ENCODE measurements at regions not wholly inside any gene's neighbourhood (a gene's known extent, or its start where the extent isn't known, plus 50 kb on each side); places are given as distances from the start of the nearest gene placed in this dataset.
"Not testable (repeated sequence)": the region's sequence is repeated elsewhere in the genome, so short reads cannot be mapped to it uniquely, and the experiment has no call there.

- no peak overlapping the region for H3K4me3 ChIP-seq (ENCODE audit: low read depth, low read length)
- no peak for DNase-seq (ENCODE audit: low read depth)
- TF ChIP-seq, protein P1, sequence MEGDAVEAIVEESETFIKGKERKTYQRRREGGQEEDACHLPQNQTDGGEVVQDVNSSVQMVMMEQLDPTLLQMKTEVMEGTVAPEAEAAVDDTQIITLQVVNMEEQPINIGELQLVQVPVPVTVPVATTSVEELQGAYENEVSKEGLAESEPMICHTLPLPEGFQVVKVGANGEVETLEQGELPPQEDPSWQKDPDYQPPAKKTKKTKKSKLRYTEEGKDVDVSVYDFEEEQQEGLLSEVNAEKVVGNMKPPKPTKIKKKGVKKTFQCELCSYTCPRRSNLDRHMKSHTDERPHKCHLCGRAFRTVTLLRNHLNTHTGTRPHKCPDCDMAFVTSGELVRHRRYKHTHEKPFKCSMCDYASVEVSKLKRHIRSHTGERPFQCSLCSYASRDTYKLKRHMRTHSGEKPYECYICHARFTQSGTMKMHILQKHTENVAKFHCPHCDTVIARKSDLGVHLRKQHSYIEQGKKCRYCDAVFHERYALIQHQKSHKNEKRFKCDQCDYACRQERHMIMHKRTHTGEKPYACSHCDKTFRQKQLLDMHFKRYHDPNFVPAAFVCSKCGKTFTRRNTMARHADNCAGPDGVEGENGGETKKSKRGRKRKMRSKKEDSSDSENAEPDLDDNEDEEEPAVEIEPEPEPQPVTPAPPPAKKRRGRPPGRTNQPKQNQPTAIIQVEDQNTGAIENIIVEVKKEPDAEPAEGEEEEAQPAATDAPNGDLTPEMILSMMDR (conservative IDR thresholded peaks at IDR 0.05; ENCODE audit: low read depth, low read length) = no peak
Measured at GRCh38 chr21:32088471-32088870, 190.4 kb downstream of the MIS18A start.

DNA sequence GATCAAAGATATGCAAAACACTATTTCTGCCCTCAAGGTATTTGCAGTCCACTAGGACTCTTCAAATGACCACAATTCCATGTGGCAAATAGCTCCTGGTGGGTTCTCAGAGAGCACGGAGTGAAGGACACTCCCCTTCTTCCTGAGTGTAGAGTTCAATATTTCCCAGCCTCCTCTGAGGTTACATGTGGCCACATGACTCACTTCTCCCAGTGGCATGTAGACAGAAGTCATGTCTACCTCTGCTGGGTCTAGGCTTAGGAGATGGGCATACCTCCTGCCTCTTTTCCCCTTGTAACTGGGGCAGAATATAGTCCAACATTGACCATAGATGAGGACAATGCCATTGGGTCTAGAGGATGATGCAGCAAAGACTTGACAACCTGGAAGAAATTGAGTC is 191.4 kb downstream of the MIS18A start:
- TF ChIP-seq, protein P1 (conservative IDR thresholded peaks at IDR 0.05; ENCODE audit: low read depth, low read length) = no peak
- no peak for DNase-seq (ENCODE audit: low read depth)

GRCh38 chr21:32083197-32083596 is 195.7 kb downstream of the MIS18A start:
- TF ChIP-seq, protein P1 (conservative IDR thresholded peaks at IDR 0.05; ENCODE audit: low read depth, low read length) = no peak
- no peak for DNase-seq (ENCODE audit: low read depth)

More for the DNA sequence above, 191.4 kb downstream of the MIS18A start:
- H3K4me3 ChIP-seq (ENCODE audit: low read depth, low read length) = no peak overlapping the region

DNA sequence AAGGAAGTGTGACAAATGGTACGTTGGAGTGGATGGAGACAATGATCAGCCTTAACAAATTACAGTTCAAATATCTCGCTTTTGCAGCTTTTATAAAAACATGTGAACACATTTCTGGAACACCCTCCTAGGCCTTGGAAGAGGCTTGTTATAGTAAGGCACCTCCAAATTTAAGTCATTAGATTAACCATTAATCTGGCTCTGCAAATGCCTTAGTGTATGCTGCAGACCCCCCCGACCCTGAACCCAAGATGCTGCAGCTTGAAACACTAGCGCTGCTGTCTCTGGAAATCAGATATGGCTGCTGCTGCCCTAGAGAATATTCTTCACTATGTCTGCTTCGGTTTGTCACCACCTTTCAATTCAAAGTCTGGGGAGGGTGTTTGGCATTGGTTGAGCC is 196.4 kb downstream of the MIS18A start:
- H3K4me3 ChIP-seq (ENCODE audit: low read depth, low read length) = no peak overlapping the region
- no peak for DNase-seq (ENCODE audit: low read depth)
- TF ChIP-seq, protein P1 (conservative IDR thresholded peaks at IDR 0.05; ENCODE audit: low read depth, low read length) = no peak

More at GRCh38 chr21:32083197-32083596, 195.7 kb downstream of the MIS18A start:
- no peak overlapping the region for H3K4me3 ChIP-seq (ENCODE audit: low read depth, low read length)

DNA sequence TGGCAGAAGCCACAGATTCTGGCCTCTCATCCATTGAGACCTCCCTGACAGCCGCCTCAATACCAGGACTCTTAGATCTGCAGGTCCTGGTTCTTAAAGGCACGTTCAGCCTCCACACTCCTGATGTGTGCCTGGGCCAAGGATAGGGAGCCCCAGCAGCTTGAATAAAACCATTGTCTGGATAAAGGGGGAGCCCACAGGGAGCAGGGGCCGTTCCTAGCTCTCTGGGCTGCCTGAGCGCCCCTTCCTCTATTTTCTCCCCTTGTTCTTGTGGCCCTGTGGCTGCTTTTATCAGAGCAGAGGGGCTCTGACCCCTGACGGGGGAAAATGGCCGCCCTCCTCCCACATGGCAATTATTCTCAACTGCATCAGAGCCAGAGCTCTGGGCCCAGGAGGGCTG is 200.8 kb downstream of the HUNK start:
- TF ChIP-seq, protein P1 (conservative IDR thresholded peaks at IDR 0.05; ENCODE audit: low read depth, low read length) = no peak
- DNase-seq (ENCODE audit: low read depth) = no peak

DNA sequence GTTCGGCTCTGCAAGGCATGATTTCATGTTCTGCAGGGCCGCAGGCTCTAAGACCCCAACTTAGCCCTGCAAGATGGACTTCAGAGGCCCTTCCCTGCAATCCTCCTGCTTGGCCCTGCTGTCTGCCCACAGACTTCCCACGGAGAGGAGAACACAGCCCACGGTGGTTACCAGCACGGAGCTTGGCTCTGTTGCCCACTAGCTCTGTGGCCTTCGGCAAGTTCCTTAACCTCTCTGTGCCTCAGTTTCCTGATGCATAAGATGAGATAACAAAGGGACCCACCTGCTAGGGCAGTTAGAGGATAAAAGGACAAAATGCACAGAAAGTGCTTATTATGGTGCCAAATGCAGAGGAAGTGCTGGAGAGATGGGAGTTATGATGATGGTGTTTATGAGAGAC is 200.4 kb downstream of the HUNK start:
- DNase-seq (ENCODE audit: low read depth) = no peak
- no peak overlapping the region for H3K4me3 ChIP-seq (ENCODE audit: low read depth, low read length)
- TF ChIP-seq, protein P1 (conservative IDR thresholded peaks at IDR 0.05; ENCODE audit: low read depth, low read length) = no peak

More for the DNA sequence above, 200.8 kb downstream of the HUNK start:
- no peak overlapping the region for H3K4me3 ChIP-seq (ENCODE audit: low read depth, low read length)

GRCh38 chr21:32071620-32072019 is 198.8 kb downstream of the HUNK start:
- DNase-seq (ENCODE audit: low read depth) = peak; percentile 2
- H3K4me3 ChIP-seq (ENCODE audit: low read depth, low read length) = not testable (repeated sequence)
